C4-2B (cell line): ENCODE measurements at regions not wholly inside any gene's neighbourhood (a gene's known extent, or its start where the extent isn't known, plus 50 kb on each side); places are given as distances from the start of the nearest gene placed in this dataset.

Experiments used
- CTCF ChIP-seq: fragments of 450-650 bp; conservative IDR thresholded peaks from 2 replicates; pipeline ENCODE4 v1.5.1; 2017; ENCODE audit warnings: mild to moderate bottlenecking
- ZFX ChIP-seq: fragments of 450-650 bp; IDR thresholded peaks from 2 replicates; pipeline ENCODE4 v1.6.1; 2017

GRCh38 chr7:85535974-85536729, 349.3 kb upstream of the SEMA3D start:
- TF ChIP-seq CTCF: no peak
- no peak for TF ChIP-seq ZFX
